Left ventricle myocardium inferior (tissue), 1 donor: ENCODE measurements at regions not wholly inside any gene's neighbourhood (a gene's known extent, or its start where the extent isn't known, plus 50 kb on each side); places are given as distances from the start of the nearest gene placed in this dataset.
"Not testable (repeated sequence)": the region's sequence is repeated elsewhere in the genome, so short reads cannot be mapped to it uniquely, and the experiment has no call there.

Experiments
- DNase-seq: peaks from one replicate; pipeline ENCODE4 v3.0.0-alpha.2; 2020
- H3K27ac ChIP-seq: fragments of 200-600 bp; replicated peaks from 2 replicates; pipeline ENCODE4 v1.8.0; 2021
- H3K27me3 ChIP-seq: fragments of 200-600 bp; 2 replicates; pipeline ENCODE4 v1.8.0; 2021; ENCODE audit warnings: low read depth
- H3K36me3 ChIP-seq: fragments of 200-600 bp; 2 replicates; pipeline ENCODE4 v1.8.0; 2021
- H3K4me1 ChIP-seq: fragments of 200-600 bp; 2 replicates; pipeline ENCODE4 v1.8.0; 2021
- H3K4me3 ChIP-seq: fragments of 200-600 bp; 2 replicates; pipeline ENCODE4 v1.8.0; 2021; ENCODE audit warnings: mild to moderate bottlenecking, moderate library complexity
- H3K9me3 ChIP-seq: fragments of 200-600 bp; replicated peaks from 2 replicates; pipeline ENCODE4 v1.8.0; 2021
- CTCF ChIP-seq: fragments of 200-600 bp; IDR thresholded peaks from 2 replicates; pipeline ENCODE4 v1.8.0; 2021; ENCODE audit warnings: antibody characterized with exemption, mild to moderate bottlenecking, borderline replicate concordance
- intact Hi-C: fragments of 100-400 bp; cut with micrococcal nuclease; formaldehyde crosslinking; loops from one replicate; pipeline ENCODE4 v1.11.0; 2022
- donor health status: DM: no; HTN: yes; CAD: no; lungs with severe emphysema.

GRCh38 chr20:53859684-53860083 lies 210.7 kb downstream of the BCAS1 start:
- Histone ChIP-seq H3K36me3 (no peaks in the 10 kb centered on the region), H3K9me3 (no peaks in the 10 kb centered on the region), H3K4me1 (peaks cover 21% of the 10 kb centered on the region), H3K27me3 (no peaks in the 10 kb centered on the region), H3K27ac (peak overlapping the region; percentile 44), H3K4me3 (no peak overlapping the region)
- DNase-seq = peak; percentile 71
- TF ChIP-seq CTCF = no peak
- intact Hi-C loops = no loop called here

GRCh38 chr20:53859009-53859408 lies 211.4 kb downstream of the BCAS1 start:
- H3K27ac ChIP-seq, DNase-seq, H3K4me3 ChIP-seq, H3K27me3 ChIP-seq, H3K36me3 ChIP-seq, intact Hi-C loops, H3K9me3 ChIP-seq: not testable (repeated sequence)
- H3K4me1 ChIP-seq = peaks cover 21% of the 10 kb centered on the region

- intact Hi-C loops, H3K4me3 ChIP-seq, H3K27me3 ChIP-seq, H3K36me3 ChIP-seq, DNase-seq, H3K9me3 ChIP-seq, H3K27ac ChIP-seq: not testable (repeated sequence)
- H3K4me1 ChIP-seq = peaks cover 21% of the 10 kb centered on the region
Observed at GRCh38 chr20:53858516-53858915, 211.9 kb downstream of the BCAS1 start.

- intact Hi-C loops = no loop called here
- Histone ChIP-seq H3K4me3 (no peak overlapping the region), H3K27ac (peak overlapping the region; percentile 21), H3K9me3 (no peaks in the 10 kb centered on the region), H3K36me3 (no peaks in the 10 kb centered on the region), H3K27me3 (no peaks in the 10 kb centered on the region), H3K4me1 (peaks cover 21% of the 10 kb centered on the region)
- no peak for DNase-seq
- TF ChIP-seq CTCF = no peak
Observed at GRCh38 chr20:53857723-53858236, 212.6 kb downstream of the BCAS1 start.

- no peak overlapping the region for H3K4me3 ChIP-seq
- H3K4me1 ChIP-seq = peaks cover 21% of the 10 kb centered on the region
- H3K9me3 ChIP-seq = no peaks in the 10 kb centered on the region
- H3K36me3 ChIP-seq = no peaks in the 10 kb centered on the region
- intact Hi-C loops = no loop called here
- H3K27ac ChIP-seq = no peak overlapping the region
- no peaks in the 10 kb centered on the region for H3K27me3 ChIP-seq
- DNase-seq = no peak
- no peak for TF ChIP-seq CTCF
Observed at GRCh38 chr20:53856300-53857295, 213.8 kb downstream of the BCAS1 start.

GRCh38 chr20:53855733-53856132 lies 214.7 kb downstream of the BCAS1 start:
- intact Hi-C loops = no loop called here
- no peaks in the 10 kb centered on the region for H3K9me3 ChIP-seq
- no peak for TF ChIP-seq CTCF

GRCh38 chr20:53854609-53854926 lies 215.8 kb downstream of the BCAS1 start:
- H3K4me1 ChIP-seq = peaks cover 13% of the 10 kb centered on the region
- intact Hi-C loops, H3K9me3 ChIP-seq, H3K4me3 ChIP-seq, H3K27ac ChIP-seq, H3K27me3 ChIP-seq, DNase-seq, H3K36me3 ChIP-seq: not testable (repeated sequence)

More at GRCh38 chr20:53855733-53856132, 214.7 kb downstream of the BCAS1 start:
- no peak overlapping the region for H3K27ac ChIP-seq
- H3K4me1 ChIP-seq = peaks cover 21% of the 10 kb centered on the region
- no peaks in the 10 kb centered on the region for H3K36me3 ChIP-seq
- H3K4me3 ChIP-seq = no peak overlapping the region
- DNase-seq = no peak
- H3K27me3 ChIP-seq = no peaks in the 10 kb centered on the region
